H1 (cell line): ENCODE measurements at regions not wholly inside any gene's neighbourhood (a gene's known extent, or its start where the extent isn't known, plus 50 kb on each side); places are given as distances from the start of the nearest gene placed in this dataset.

Experiments
- CEBPB ChIP-seq: IDR thresholded peaks from 2 replicates; pipeline ENCODE4 v1.6.1; 2012; ENCODE audit warnings: low read depth, low read length
- CHD1 ChIP-seq: IDR thresholded peaks from 2 replicates; pipeline ENCODE4 v1.6.1; 2012; ENCODE audit warnings: low read depth, low read length, improper control_type of control experiment
- E2F6 ChIP-seq: IDR thresholded peaks from 2 replicates; pipeline ENCODE4 v1.6.1; 2012; ENCODE audit warnings: inconsistent platforms
- KDM5A ChIP-seq: fragments of 200-600 bp; IDR thresholded peaks from 2 replicates; pipeline ENCODE4 v1.7.1; 2012; ENCODE audit warnings: mild to moderate bottlenecking, low read length, inconsistent platforms, mixed read lengths
- SIX5 ChIP-seq: IDR thresholded peaks from 2 replicates; pipeline ENCODE4 v1.6.1; 2011; ENCODE audit warnings: mild to moderate bottlenecking, low read depth, low read length

DNA sequence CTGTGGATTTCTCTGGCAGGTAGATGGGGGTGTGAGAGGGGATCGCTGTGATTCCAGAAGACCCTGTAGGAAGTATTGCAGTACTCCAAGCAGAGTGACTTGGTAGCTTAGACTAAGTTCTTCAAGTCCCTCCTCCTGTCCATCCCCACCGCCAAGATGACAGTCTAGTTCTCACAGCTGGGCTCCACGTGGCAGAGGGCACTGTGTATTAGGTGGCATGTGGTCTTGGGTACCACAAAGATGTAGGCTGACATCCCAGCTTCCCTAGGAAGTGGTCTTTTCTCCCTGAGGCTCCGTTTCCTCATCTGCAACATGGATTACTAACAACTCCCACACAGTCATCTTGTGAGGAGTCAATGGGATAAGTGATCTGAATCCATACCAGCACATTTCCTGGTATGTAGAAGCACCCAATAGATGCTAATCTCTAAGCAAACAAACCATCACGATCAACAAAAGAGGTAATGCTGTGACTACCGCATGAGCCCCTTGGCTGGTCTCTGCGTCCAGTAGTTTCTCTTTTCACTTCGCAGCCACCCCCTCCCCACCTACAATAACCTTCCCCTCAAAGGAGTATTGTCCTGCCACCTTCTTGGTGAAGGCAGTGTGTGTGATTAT lies 349.1 kb upstream of the EEF2KMT start (continued):
- TF ChIP-seq E2F6 = no peak
- no peak for TF ChIP-seq SIX5
- TF ChIP-seq CHD1 = no peak
- no peak for TF ChIP-seq KDM5A
- no peak for TF ChIP-seq CEBPB
- TF ChIP-seq, all 59 proteins: peak for 2
